K562 (cell line): ENCODE measurements at regions not wholly inside any gene's neighbourhood (a gene's known extent, or its start where the extent isn't known, plus 50 kb on each side); places are given as distances from the start of the nearest gene placed in this dataset.

Experiments used
- ATAC-seq: fragments of 200-7000 bp; cut with Tn5 transposase; 3 replicates; pipeline ENCODE4 v1.9.1; 2020; ENCODE audit warnings: moderate library complexity
- BruUV-seq: library from RNA; stranded (reverse); fragments of 400-500 nt; replicated peaks from 2 replicates; lab custom pipeline; 2021; lab: Mats Ljungman, UMichigan
- CTCF ChIA-PET: fragments of 300-600 bp; formaldehyde crosslinking; extraction: SDS; loops from one replicate; lab custom pipeline; 2021; ENCODE audit warnings: low intra/inter-chr PET ratio; lab: Yijun Ruan, JAX
- POLR2A ChIA-PET: fragments of 300-600, 350-650 bp; sonication (Branson Sonifier 250); formaldehyde crosslinking; extraction: SDS; loops from one replicate; lab custom pipeline; 2021; ENCODE audit warnings: antibody characterized with exemption, inconsistent platforms; lab: Yijun Ruan, JAX
- DNase-seq, 4 experiments: peaks; one replicate each; pipeline versions ENCODE4 v3.0.0 to v3.0.0-alpha.2; 2011 to 2018; ENCODE audit warnings: low spot score in 3 of 4, mixed read lengths in 3 of 4; ENCODE audit errors: extremely low read depth in 1 of 4
- FAIRE-seq: peaks from 2 replicates; lab custom pipeline; 2011; peaks lifted over from hg19 to GRCh38; lab: Jason Lieb, UNC
- H2AFZ ChIP-seq: 2 replicates; pipeline ENCODE4 v1.6.0; 2011; ENCODE audit warnings: low read depth, low read length, control low read depth, inconsistent platforms
- H3K27ac ChIP-seq: fragments of 200-600 bp; 3 replicates; pipeline ENCODE4 v1.8.0; 2011; ENCODE audit warnings: low read depth, mild to moderate bottlenecking, control low read depth, inconsistent platforms, low read length, moderate library complexity, mixed read lengths; ENCODE audit errors: extremely low read depth
- H3K27me3 ChIP-seq, 2 experiments: fragments of 300-600 bp in 1 of 2; 2 replicates in 1 of 2; 3 replicates in 1 of 2; pipeline versions ENCODE4 v1.6.0 to v1.8.0; 2011; ENCODE audit warnings: inconsistent platforms in 2 of 2, low read length in 2 of 2, mild to moderate bottlenecking in 1 of 2, mixed read lengths in 1 of 2, moderate library complexity in 1 of 2; ENCODE audit not compliant: control insufficient read depth in 2 of 2, insufficient read depth in 2 of 2
- H3K36me3 ChIP-seq: fragments of 300-600 bp; 3 replicates; pipeline ENCODE4 v1.8.0; 2011; ENCODE audit warnings: mild to moderate bottlenecking, low read length, inconsistent platforms; ENCODE audit not compliant: control insufficient read depth, insufficient read depth
- H3K4me1 ChIP-seq, 2 experiments: fragments of 200-600 bp in 1 of 2; replicated peaks in 1 of 2; 2 replicates in 1 of 2; 3 replicates in 1 of 2; pipeline versions ENCODE4 v1.5.1 to v1.8.0; 2011; ENCODE audit warnings: inconsistent platforms in 2 of 2, low read length in 2 of 2, mild to moderate bottlenecking in 1 of 2, mixed read lengths in 1 of 2, moderate library complexity in 1 of 2; ENCODE audit not compliant: control insufficient read depth in 2 of 2, insufficient read depth in 2 of 2
- H3K4me2 ChIP-seq: 2 replicates; pipeline ENCODE4 v1.6.1; 2011; ENCODE audit warnings: low read length, control low read depth, inconsistent platforms, mixed read lengths; ENCODE audit not compliant: insufficient read depth
- H3K4me3 ChIP-seq: fragments of 200-600 bp; sonication (generic), shearing (Covaris generic); 2 replicates; pipeline ENCODE4 v1.5.1; 2016; ENCODE audit warnings: control low read depth, inconsistent platforms
- H3K79me2 ChIP-seq: fragments of 200-600 bp; 3 replicates; pipeline ENCODE4 v1.8.0; 2011; ENCODE audit warnings: low read length, inconsistent platforms; ENCODE audit not compliant: control insufficient read depth, insufficient read depth
- H3K9ac ChIP-seq, 2 experiments: 2 replicates each; pipeline versions ENCODE4 v1.6.0 to v1.6.1; 2011; ENCODE audit warnings: low read depth in 2 of 2, low read length in 2 of 2, control low read depth in 1 of 2, inconsistent platforms in 1 of 2, mild to moderate bottlenecking in 1 of 2, mixed read lengths in 1 of 2; ENCODE audit not compliant: insufficient read depth in 1 of 2
- H3K9me1 ChIP-seq: one replicate; pipeline ENCODE4 v1.6.0; 2011; ENCODE audit warnings: inconsistent platforms, mild to moderate bottlenecking, low read length, moderate library complexity; ENCODE audit not compliant: control insufficient read depth, insufficient read depth
- H3K9me3 ChIP-seq: replicated peaks from 2 replicates; pipeline ENCODE4 v1.5.1; 2011; ENCODE audit warnings: low read depth, low read length, inconsistent platforms; ENCODE audit not compliant: control insufficient read depth, insufficient read depth
- H4K20me1 ChIP-seq: replicated peaks from 2 replicates; pipeline ENCODE4 v1.6.1; 2011; ENCODE audit warnings: low read length, inconsistent platforms, mixed read lengths; ENCODE audit not compliant: control insufficient read depth, insufficient read depth
- ARID2 ChIP-seq: fragments of 450-650 bp; IDR thresholded peaks from 2 replicates; pipeline ENCODE4 v1.6.1; 2017; ENCODE audit warnings: antibody characterized with exemption, mild to moderate bottlenecking
- BHLHE40 ChIP-seq: IDR thresholded peaks from 2 replicates; pipeline ENCODE4 v1.6.1; 2011; ENCODE audit warnings: low read length, improper control_type of control experiment
- JUNB ChIP-seq: fragments of 450-650 bp; formaldehyde crosslinking; conservative IDR thresholded peaks from 2 replicates; pipeline ENCODE4 v1.4.0; 2020; ENCODE audit warnings: mild to moderate bottlenecking
- PHB ChIP-seq: fragments of 250-450 bp; sonication (Bioruptor Pico); IDR thresholded peaks from 2 replicates; pipeline ENCODE4 v1.5.0; 2021
- SAP30 ChIP-seq: fragments of 200-600 bp; sonication (generic); IDR thresholded peaks from 2 replicates; pipeline ENCODE4 v1.6.1; 2012; ENCODE audit warnings: borderline replicate concordance, low read depth, mild to moderate bottlenecking, moderate library complexity, low read length, control low read depth, inconsistent platforms; ENCODE audit not compliant: insufficient read depth, poor library complexity, severe bottlenecking
- SOX6 ChIP-seq: fragments of 450-650 bp; IDR thresholded peaks from 2 replicates; pipeline ENCODE4 v1.6.1; 2014; ENCODE audit warnings: mild to moderate bottlenecking
- TAF7 ChIP-seq: fragments of 450-650 bp; IDR thresholded peaks from 2 replicates; pipeline ENCODE4 v1.6.1; 2016; ENCODE audit warnings: missing genetic modification characterization, missing compliant biosample characterization
- ZBTB26 ChIP-seq: fragments of 450-650 bp; formaldehyde crosslinking; IDR thresholded peaks from 2 replicates; pipeline ENCODE4 v1.4.0; 2022; ENCODE audit warnings: missing genetic modification characterization
- ZNF121 ChIP-seq: sonication (generic); formaldehyde crosslinking; conservative IDR thresholded peaks from 2 replicates; pipeline ENCODE4 v1.8.0; 2022; ENCODE audit warnings: missing genetic modification reagents
- WGBS: fragments of 100-300 bp; shearing (Covaris generic); methylation state at CpG from one replicate; pipeline ENCODE4 v1.1.6; 2016; ENCODE audit warnings: low coverage, mixed read lengths; ENCODE audit not compliant: insufficient coverage; ENCODE audit errors: missing lambda C conversion rate; 5-methylcytosine and 5-hydroxymethylcytosine counted together
- in situ Hi-C: fragments of 300-500 bp; cut with MboI; formaldehyde crosslinking; loops from 4 replicates; pipeline ENCODE4 v1.15.0; 2018; ENCODE audit warnings: inconsistent platforms, mixed read lengths
- intact Hi-C: fragments of 100-400 bp; cut with micrococcal nuclease; formaldehyde crosslinking; loops from 2 replicates; pipeline ENCODE4 v1.14.2; 2022

GRCh38 chr1:30037251-30038118 is 685.9 kb downstream of the MATN1 start:
- Histone ChIP-seq H3K9ac (no peak overlapping the region), H3K9me1 (no peaks in the 10 kb centered on the region), H2AFZ (no peak overlapping the region), H3K4me3 (no peak overlapping the region), H3K27me3 (peaks cover 0 to 4% of the 10 kb centered on the region in 2 experiments; a peak in 1 of 5 replicates), H3K4me1 (peaks cover 0 to 8% of the 10 kb centered on the region in 2 experiments; a peak in 1 of 5 replicates), H4K20me1 (no peaks in the 10 kb centered on the region), H3K27ac (no peak overlapping the region), H3K36me3 (no peaks in the 10 kb centered on the region), H3K9me3 (no peaks in the 10 kb centered on the region), H3K4me2 (no peak overlapping the region), H3K79me2 (no peaks in the 10 kb centered on the region)
- DNase-seq = no peak
- FAIRE-seq = no peak
- WGBS = under 1% methylated on average over 10 of the region's 10 CpGs
- ATAC-seq = no peak
- BruUV-seq = no TSS peak
- ChIA-PET CTCF (no interaction called here), POLR2A (interaction anchor here (0.6 to 1.3 kb wide), 3 partner anchors 9 to 778 kb away, joined by 3 to 4 read pairs (median 3); no protein-coding TSS in a partner anchor)
- in situ Hi-C loops = no loop called here
- TF ChIP-seq ARID2 (no peak), SOX6 (no peak), ZNF121 (CRISPR knock-in tag) (no peak), PHB (CRISPR knock-in tag) (no peak), SAP30 (no peak), BHLHE40 (no peak), TAF7 (tag) (no peak), ZBTB26 (CRISPR knock-in tag) (no peak), JUNB (CRISPR knock-in tag) (no peak)
- intact Hi-C loops = no loop called here
